ENCODE measurements at regions not wholly inside any gene's neighbourhood (a gene's known extent, or its start where the extent isn't known, plus 50 kb on each side); places are given as distances from the start of the nearest gene placed in this dataset.
A peak's percentile ranks its signal among the peaks of the same experiment; 100 is the strongest.

- no peak for DNase-seq
Observed at GRCh38 chr19:30222992-30223865, 149.0 kb upstream of the ZNF536 start.

- no peak for DNase-seq
Observed at GRCh38 chr19:30223866-30224688, 148.1 kb upstream of the ZNF536 start.

GRCh38 chr19:30224689-30225606, 147.2 kb upstream of the ZNF536 start:
- peak; percentile 23 for DNase-seq

GRCh38 chr19:30225676-30226463, 146.3 kb upstream of the ZNF536 start:
- DNase-seq, result peak; percentile 9

- no peak for DNase-seq
Observed at GRCh38 chr19:30226464-30227011, 145.6 kb upstream of the ZNF536 start.

GRCh38 chr19:30227012-30227621, 145.1 kb upstream of the ZNF536 start:
- DNase-seq, result no peak

- DNase-seq, result peak; percentile 77
Observed at GRCh38 chr19:30227661-30228112, 144.5 kb upstream of the ZNF536 start.

GRCh38 chr19:30228113-30228834, 143.9 kb upstream of the ZNF536 start:
- DNase-seq, result peak; percentile 13

GRCh38 chr19:30228835-30229524, 143.2 kb upstream of the ZNF536 start:
- DNase-seq, result no peak

GRCh38 chr19:30229525-30230174, 142.5 kb upstream of the ZNF536 start:
- DNase-seq, result no peak

GRCh38 chr19:30231408-30232318, 140.5 kb upstream of the ZNF536 start:
- no peak for DNase-seq

- DNase-seq, result no peak
Observed at GRCh38 chr19:30233375-30233774, 138.8 kb upstream of the ZNF536 start.

- DNase-seq, result no peak
Observed at GRCh38 chr19:30235946-30236345, 136.2 kb upstream of the ZNF536 start.

- no peak for DNase-seq
Observed at GRCh38 chr19:30236587-30236986, 135.6 kb upstream of the ZNF536 start.

- DNase-seq, result no peak
Observed at GRCh38 chr19:30237140-30237539, 135.0 kb upstream of the ZNF536 start.

GRCh38 chr19:30240904-30241695, 131.1 kb upstream of the ZNF536 start:
- DNase-seq, result no peak

- no peak for DNase-seq
Observed at GRCh38 chr19:30244533-30244932, 127.7 kb upstream of the ZNF536 start.
